NT2/D1 (cell line): ENCODE measurements at regions not wholly inside any gene's neighbourhood (a gene's known extent, or its start where the extent isn't known, plus 50 kb on each side); places are given as distances from the start of the nearest gene placed in this dataset.

ENCODE experiments used
- SUZ12 ChIP-seq: IDR thresholded peaks from 2 replicates; pipeline ENCODE4 v1.6.1; 2011; ENCODE audit not compliant: insufficient read length, insufficient read depth; ENCODE audit errors: extremely low read depth
- YY1 ChIP-seq: IDR thresholded peaks from 2 replicates; pipeline ENCODE4 v1.6.1; 2011; ENCODE audit not compliant: insufficient read length, insufficient read depth
- ZNF274 ChIP-seq: IDR thresholded peaks from 2 replicates; pipeline ENCODE4 v1.6.1; 2011; ENCODE audit warnings: mild to moderate bottlenecking, low read depth, low read length

GRCh38 chr15:58355382-58355971, 76.3 kb upstream of the LIPC start:
- no peak for TF ChIP-seq ZNF274
- no peak for TF ChIP-seq SUZ12
- no peak for TF ChIP-seq YY1
